ENCODE measurements at regions not wholly inside any gene's neighbourhood (a gene's known extent, or its start where the extent isn't known, plus 50 kb on each side); places are given as distances from the start of the nearest gene placed in this dataset.

DNA sequence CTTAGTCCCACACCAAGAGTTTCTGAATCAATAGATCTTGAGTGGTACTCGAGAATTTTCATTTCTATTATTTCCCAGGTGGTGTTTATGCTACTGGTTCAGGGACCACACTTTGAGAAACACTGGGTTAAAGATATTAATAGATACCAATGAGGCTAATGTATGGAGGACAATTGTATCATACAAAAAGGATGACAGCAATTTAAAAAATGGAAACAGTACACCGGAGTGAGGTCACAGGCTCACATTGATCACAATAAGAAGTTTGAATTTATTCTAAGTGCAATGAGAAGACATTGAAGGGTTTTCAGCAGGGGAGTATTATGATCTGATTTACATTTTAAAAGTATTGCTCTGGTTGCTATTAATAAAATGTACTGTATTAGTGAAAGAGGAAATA lies 488.3 kb downstream of the PCDH17 start:
- TF ChIP-seq, protein P1, sequence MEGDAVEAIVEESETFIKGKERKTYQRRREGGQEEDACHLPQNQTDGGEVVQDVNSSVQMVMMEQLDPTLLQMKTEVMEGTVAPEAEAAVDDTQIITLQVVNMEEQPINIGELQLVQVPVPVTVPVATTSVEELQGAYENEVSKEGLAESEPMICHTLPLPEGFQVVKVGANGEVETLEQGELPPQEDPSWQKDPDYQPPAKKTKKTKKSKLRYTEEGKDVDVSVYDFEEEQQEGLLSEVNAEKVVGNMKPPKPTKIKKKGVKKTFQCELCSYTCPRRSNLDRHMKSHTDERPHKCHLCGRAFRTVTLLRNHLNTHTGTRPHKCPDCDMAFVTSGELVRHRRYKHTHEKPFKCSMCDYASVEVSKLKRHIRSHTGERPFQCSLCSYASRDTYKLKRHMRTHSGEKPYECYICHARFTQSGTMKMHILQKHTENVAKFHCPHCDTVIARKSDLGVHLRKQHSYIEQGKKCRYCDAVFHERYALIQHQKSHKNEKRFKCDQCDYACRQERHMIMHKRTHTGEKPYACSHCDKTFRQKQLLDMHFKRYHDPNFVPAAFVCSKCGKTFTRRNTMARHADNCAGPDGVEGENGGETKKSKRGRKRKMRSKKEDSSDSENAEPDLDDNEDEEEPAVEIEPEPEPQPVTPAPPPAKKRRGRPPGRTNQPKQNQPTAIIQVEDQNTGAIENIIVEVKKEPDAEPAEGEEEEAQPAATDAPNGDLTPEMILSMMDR (CRISPR knock-in tag; IDR thresholded peaks at IDR 0.05), result no peak
- TF ChIP-seq NR3C1 (CRISPR knock-in tag; IDR thresholded peaks at IDR 0.05) (no peak), POLR2A (IDR thresholded peaks at IDR 0.05; ENCODE audit: insufficient read depth in 1 of 2, low read depth in 2 of 2, low read length in 2 of 2) (no peak)

Data from HepG2 (cell line).